ENCODE measurements at regions not wholly inside any gene's neighbourhood (a gene's known extent, or its start where the extent isn't known, plus 50 kb on each side); places are given as distances from the start of the nearest gene placed in this dataset.

- FAIRE-seq, result no peak
Measured at GRCh38 chr5:86765778-86766502, 148.2 kb downstream of the COX7C start.

GRCh38 chr5:86768699-86769202 lies 151.0 kb downstream of the COX7C start:
- no peak for FAIRE-seq

More at GRCh38 chr5:86765778-86766502, 148.2 kb downstream of the COX7C start:
- DNase-seq (ENCODE audit: low spot score in 2 of 2), result peak in 1 of 2 donors; percentile 1

GRCh38 chr5:86780018-86780417 lies 162.3 kb downstream of the COX7C start:
- no peak for FAIRE-seq
- no peak for DNase-seq (ENCODE audit: low spot score in 2 of 2)

More at GRCh38 chr5:86768699-86769202, 151.0 kb downstream of the COX7C start:
- no peak for DNase-seq (ENCODE audit: low spot score in 2 of 2)

- DNase-seq (ENCODE audit: low spot score in 2 of 2) (no peak), FAIRE-seq (no peak)
Measured at GRCh38 chr5:86786955-86787354, 169.2 kb downstream of the COX7C start.

- DNase-seq (ENCODE audit: low spot score in 2 of 2) (no peak), FAIRE-seq (no peak)
Measured at GRCh38 chr5:86795659-86796058, 177.9 kb downstream of the COX7C start.

GRCh38 chr5:86797677-86798076 lies 179.9 kb downstream of the COX7C start:
- FAIRE-seq (no peak), DNase-seq (ENCODE audit: low spot score in 2 of 2) (no peak)

- DNase-seq (ENCODE audit: low spot score in 2 of 2) (no peak), FAIRE-seq (no peak)
Measured at GRCh38 chr5:86806206-86806605, 188.5 kb downstream of the COX7C start.

- FAIRE-seq, result no peak
- no peak for DNase-seq (ENCODE audit: low spot score in 2 of 2)
Measured at GRCh38 chr5:86807046-86808031, 189.6 kb downstream of the COX7C start.

- DNase-seq (ENCODE audit: low spot score in 2 of 2), result no peak
- no peak for FAIRE-seq
Measured at GRCh38 chr5:86814315-86814714, 196.6 kb downstream of the COX7C start.

- FAIRE-seq (peak; percentile 43), DNase-seq (ENCODE audit: low spot score in 2 of 2) (no peak)
Measured at GRCh38 chr5:86814907-86815306, 197.2 kb downstream of the COX7C start.

- FAIRE-seq (no peak), DNase-seq (ENCODE audit: low spot score in 2 of 2) (no peak)
Measured at GRCh38 chr5:86824637-86825036, 206.9 kb downstream of the COX7C start.

GRCh38 chr5:86831128-86831527 lies 213.4 kb downstream of the COX7C start:
- no peak for FAIRE-seq
- DNase-seq (ENCODE audit: low spot score in 2 of 2), result no peak

GRCh38 chr5:86833868-86834267 lies 216.1 kb downstream of the COX7C start:
- no peak for FAIRE-seq
- no peak for DNase-seq (ENCODE audit: low spot score in 2 of 2)

- no peak for FAIRE-seq
- no peak for DNase-seq (ENCODE audit: low spot score in 2 of 2)
Measured at GRCh38 chr5:86837610-86838009, 219.9 kb downstream of the COX7C start.

- no peak for FAIRE-seq
Measured at GRCh38 chr5:86838083-86838482, 220.3 kb downstream of the COX7C start.

GRCh38 chr5:86841000-86841644 lies 223.4 kb downstream of the COX7C start:
- no peak for FAIRE-seq

More at GRCh38 chr5:86838083-86838482, 220.3 kb downstream of the COX7C start:
- DNase-seq (ENCODE audit: low spot score in 2 of 2), result no peak

GRCh38 chr5:86858442-86858841 lies 240.7 kb downstream of the COX7C start:
- no peak for FAIRE-seq
- DNase-seq (ENCODE audit: low spot score in 2 of 2), result no peak

More at GRCh38 chr5:86841000-86841644, 223.4 kb downstream of the COX7C start:
- DNase-seq (ENCODE audit: low spot score in 2 of 2), result no peak

- DNase-seq (ENCODE audit: low spot score in 2 of 2), result no peak
- no peak for FAIRE-seq
Measured at GRCh38 chr5:86861512-86861911, 243.8 kb downstream of the COX7C start.

GRCh38 chr5:86862093-86862492 lies 244.4 kb downstream of the COX7C start:
- DNase-seq (ENCODE audit: low spot score in 2 of 2) (no peak), FAIRE-seq (no peak)

- FAIRE-seq, result no peak
- no peak for DNase-seq (ENCODE audit: low spot score in 2 of 2)
Measured at GRCh38 chr5:86864051-86864450, 246.3 kb downstream of the COX7C start.
